GM18519 (cell line): ENCODE measurements at regions not wholly inside any gene's neighbourhood (a gene's known extent, or its start where the extent isn't known, plus 50 kb on each side); places are given as distances from the start of the nearest gene placed in this dataset.
"Not testable (repeated sequence)": the region's sequence is repeated elsewhere in the genome, so short reads cannot be mapped to it uniquely, and the experiment has no call there.

Experiments
- ATAC-seq: cut with Tn5 transposase; IDR thresholded peaks from one replicate; pipeline ENCODE4 v1.9.1; 2021; ENCODE audit warnings: mild to moderate bottlenecking, moderate library complexity; ENCODE audit not compliant: unreplicated experiment, low FRiP score

GRCh38 chr4:72205298-72205697 lies 173.5 kb downstream of the NPFFR2 start:
- peak; percentile 50 for ATAC-seq

GRCh38 chr4:72205831-72206230 lies 174.0 kb downstream of the NPFFR2 start:
- ATAC-seq, result no peak

GRCh38 chr4:72207196-72207595 lies 175.4 kb downstream of the NPFFR2 start:
- ATAC-seq, result no peak

- no peak for ATAC-seq
Measured at GRCh38 chr4:72208421-72209075, 176.7 kb downstream of the NPFFR2 start.

- ATAC-seq, result peak; percentile 33
Measured at GRCh38 chr4:72209600-72209999, 177.8 kb downstream of the NPFFR2 start.

GRCh38 chr4:72213763-72214162 lies 182.0 kb downstream of the NPFFR2 start:
- ATAC-seq, result not testable (repeated sequence)

GRCh38 chr4:72215198-72215597 lies 183.4 kb downstream of the NPFFR2 start:
- ATAC-seq, result no peak

- no peak for ATAC-seq
Measured at GRCh38 chr4:72216539-72217277, 184.9 kb downstream of the NPFFR2 start.

GRCh38 chr4:72218953-72219352 lies 187.2 kb downstream of the NPFFR2 start:
- ATAC-seq, result no peak
